OCI-LY3 (cell line): ENCODE measurements at regions not wholly inside any gene's neighbourhood (a gene's known extent, or its start where the extent isn't known, plus 50 kb on each side); places are given as distances from the start of the nearest gene placed in this dataset.
A peak's percentile ranks its signal among the peaks of the same experiment; 100 is the strongest.

Source experiments
- H2AFZ ChIP-seq: fragments of 200-600, 300-600 bp; shearing (Covaris generic); 2 replicates; pipeline ENCODE4 v1.6.0; 2014; ENCODE audit warnings: antibody characterized with exemption, low read depth, low read length
- H3K27ac ChIP-seq: fragments of 200-600, 300-600 bp; sonication (generic); 2 replicates; pipeline ENCODE4 v1.5.1; 2014; ENCODE audit warnings: mild to moderate bottlenecking, low read length, moderate library complexity, mixed read lengths
- H3K27me3 ChIP-seq: fragments of 200-600, 300-600 bp; sonication (generic); 2 replicates; pipeline ENCODE4 v1.6.1; 2014; ENCODE audit warnings: low read depth, low read length, mixed read lengths
- H3K36me3 ChIP-seq: fragments of 200-600, 300-600 bp; sonication (generic); replicated peaks from 2 replicates; pipeline ENCODE3; 2014; ENCODE audit warnings: low read depth, low read length, mixed read lengths
- H3K4me1 ChIP-seq: fragments of 300-600, 200-600 bp; sonication (generic); 2 replicates; pipeline ENCODE4 v1.6.1; 2014; ENCODE audit warnings: low read length, mixed read lengths
- H3K4me2 ChIP-seq: fragments of 200-600, 300-600 bp; sonication (generic); 2 replicates; pipeline ENCODE4 v1.6.1; 2014; ENCODE audit warnings: low read length, mixed read lengths
- H3K4me3 ChIP-seq: fragments of 300-600, 200-600 bp; sonication (generic); 2 replicates; pipeline ENCODE4 v1.5.1; 2014; ENCODE audit warnings: antibody characterized with exemption, mild to moderate bottlenecking, low read length, moderate library complexity
- H3K79me2 ChIP-seq: fragments of 300-600, 200-600 bp; shearing (Covaris generic); 2 replicates; pipeline ENCODE4 v1.6.1; 2014; ENCODE audit warnings: mild to moderate bottlenecking, low read length, mixed read lengths
- H3K9ac ChIP-seq: fragments of 300-600, 200-600 bp; shearing (Covaris generic); 2 replicates; pipeline ENCODE4 v1.6.0; 2014; ENCODE audit warnings: mild to moderate bottlenecking, low read length, moderate library complexity
- H3K9me3 ChIP-seq: fragments of 200-600, 300-600 bp; shearing (Covaris generic); 2 replicates; pipeline ENCODE4 v1.6.1; 2014; ENCODE audit warnings: low read length, mixed read lengths; ENCODE audit not compliant: insufficient read depth
- H4K20me1 ChIP-seq: fragments of 200-600, 300-600 bp; sonication (generic); 2 replicates; pipeline ENCODE4 v1.6.1; 2016; ENCODE audit warnings: low read length, mixed read lengths; ENCODE audit not compliant: insufficient read depth
- EZH2phosphoT487 ChIP-seq: fragments of 200-600 bp; shearing (Covaris generic); IDR thresholded peaks from 2 replicates; pipeline ENCODE4 v1.6.1; 2018; ENCODE audit warnings: antibody characterized with exemption, mixed run types, low read depth
- TF ChIP-seq, protein P1 (sequence below): fragments of 200-600, 300-600 bp; sonication (generic); IDR thresholded peaks from 2 replicates; pipeline ENCODE4 v1.5.1; 2014; ENCODE audit warnings: antibody characterized with exemption, low read length, low read depth

DNA sequence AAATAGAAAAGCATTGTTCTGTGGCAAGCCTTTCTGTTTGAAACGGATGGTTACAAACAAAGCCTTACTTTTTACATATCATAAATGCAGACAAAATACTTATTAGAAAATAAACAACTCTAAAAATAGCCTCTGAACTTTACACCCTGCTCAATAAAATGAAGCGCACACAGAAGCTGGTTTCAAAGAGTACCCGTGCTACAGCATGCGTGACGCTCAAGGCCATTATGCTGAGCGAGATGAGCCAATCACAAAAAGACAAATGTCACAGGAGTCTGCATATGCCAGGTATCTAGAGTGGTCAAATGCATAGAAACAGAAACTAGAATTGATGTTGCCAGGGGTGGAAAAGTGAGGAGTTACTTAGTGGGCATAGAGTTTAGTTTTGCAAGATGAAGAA lies 326.5 kb upstream of the GATB start:
- H3K36me3 ChIP-seq: peaks cover 1% of the 10 kb centered on the region
- H3K4me2 ChIP-seq: no peak overlapping the region
- no peak overlapping the region for H3K27ac ChIP-seq
- H3K9ac ChIP-seq: no peak overlapping the region
- H4K20me1 ChIP-seq: no peaks in the 10 kb centered on the region
- TF ChIP-seq, protein P1, sequence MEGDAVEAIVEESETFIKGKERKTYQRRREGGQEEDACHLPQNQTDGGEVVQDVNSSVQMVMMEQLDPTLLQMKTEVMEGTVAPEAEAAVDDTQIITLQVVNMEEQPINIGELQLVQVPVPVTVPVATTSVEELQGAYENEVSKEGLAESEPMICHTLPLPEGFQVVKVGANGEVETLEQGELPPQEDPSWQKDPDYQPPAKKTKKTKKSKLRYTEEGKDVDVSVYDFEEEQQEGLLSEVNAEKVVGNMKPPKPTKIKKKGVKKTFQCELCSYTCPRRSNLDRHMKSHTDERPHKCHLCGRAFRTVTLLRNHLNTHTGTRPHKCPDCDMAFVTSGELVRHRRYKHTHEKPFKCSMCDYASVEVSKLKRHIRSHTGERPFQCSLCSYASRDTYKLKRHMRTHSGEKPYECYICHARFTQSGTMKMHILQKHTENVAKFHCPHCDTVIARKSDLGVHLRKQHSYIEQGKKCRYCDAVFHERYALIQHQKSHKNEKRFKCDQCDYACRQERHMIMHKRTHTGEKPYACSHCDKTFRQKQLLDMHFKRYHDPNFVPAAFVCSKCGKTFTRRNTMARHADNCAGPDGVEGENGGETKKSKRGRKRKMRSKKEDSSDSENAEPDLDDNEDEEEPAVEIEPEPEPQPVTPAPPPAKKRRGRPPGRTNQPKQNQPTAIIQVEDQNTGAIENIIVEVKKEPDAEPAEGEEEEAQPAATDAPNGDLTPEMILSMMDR: no peak
- TF ChIP-seq EZH2phosphoT487: no peak
- no peaks in the 10 kb centered on the region for H3K79me2 ChIP-seq
- H3K4me3 ChIP-seq: no peak overlapping the region
- peaks cover 6% of the 10 kb centered on the region; the same call in 1 of the 2 replicates for H3K27me3 ChIP-seq
- peaks cover 4% of the 10 kb centered on the region; the same call in 1 of the 2 replicates for H3K9me3 ChIP-seq
- H3K4me1 ChIP-seq: peaks cover 2% of the 10 kb centered on the region; the same call in 1 of the 2 replicates
- no peak overlapping the region for H2AFZ ChIP-seq

DNA sequence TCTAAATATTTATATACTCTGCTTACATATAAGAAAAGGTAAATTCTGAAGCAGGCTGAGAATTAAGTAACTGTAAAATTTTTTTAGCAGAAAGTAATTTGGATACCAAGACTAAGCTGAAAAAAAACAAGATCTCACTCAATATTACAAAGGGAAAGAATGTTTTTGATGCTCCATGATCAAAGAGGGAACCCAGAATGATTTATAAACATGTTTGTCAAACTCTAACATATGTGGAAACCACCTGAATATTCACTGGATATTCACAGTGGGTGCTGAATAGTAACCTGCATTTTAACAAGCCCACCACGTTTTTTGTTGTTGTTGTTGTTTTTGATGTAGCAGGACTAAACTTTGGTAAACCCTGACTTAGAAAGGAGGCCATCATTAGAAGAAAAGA lies 324.9 kb upstream of the GATB start:
- Histone ChIP-seq H3K9ac (no peak overlapping the region), H3K27me3 (peaks cover 6% of the 10 kb centered on the region; the same call in 1 of the 2 replicates), H3K27ac (no peak overlapping the region), H4K20me1 (no peaks in the 10 kb centered on the region), H3K79me2 (no peaks in the 10 kb centered on the region), H2AFZ (no peak overlapping the region), H3K4me2 (no peak overlapping the region), H3K4me3 (no peak overlapping the region), H3K4me1 (peaks cover 15% of the 10 kb centered on the region), H3K36me3 (peaks cover 18% of the 10 kb centered on the region), H3K9me3 (peaks cover 20% of the 10 kb centered on the region)
- no peak for TF ChIP-seq EZH2phosphoT487
- TF ChIP-seq, protein P1: no peak

DNA sequence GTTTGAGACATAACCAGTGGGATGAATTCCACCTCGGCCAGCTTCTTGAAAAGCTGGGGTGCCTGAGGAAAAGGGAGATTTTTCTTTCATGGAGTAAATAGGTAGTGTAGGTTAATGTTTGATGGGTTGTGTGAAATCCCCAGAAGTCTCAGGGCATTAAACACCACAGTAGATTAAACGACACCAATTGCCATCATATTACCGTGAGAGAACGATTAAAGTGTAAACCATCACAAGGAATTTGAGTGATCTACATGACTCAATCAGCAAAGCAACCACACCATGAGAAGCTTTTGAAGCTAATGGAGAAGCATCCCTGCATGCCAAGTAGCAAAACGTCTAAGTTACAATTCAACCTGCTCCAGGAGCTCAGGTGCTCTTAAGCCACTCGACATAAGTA lies 322.5 kb upstream of the GATB start:
- no peak overlapping the region for H3K27ac ChIP-seq
- H3K79me2 ChIP-seq: no peaks in the 10 kb centered on the region
- no peak overlapping the region for H2AFZ ChIP-seq
- no peak overlapping the region for H3K4me3 ChIP-seq
- H3K9me3 ChIP-seq: peaks cover 20% of the 10 kb centered on the region
- peaks cover 18% of the 10 kb centered on the region for H3K36me3 ChIP-seq
- H3K27me3 ChIP-seq: peaks cover 6% of the 10 kb centered on the region; the same call in 1 of the 2 replicates
- TF ChIP-seq, protein P1: no peak
- no peak for TF ChIP-seq EZH2phosphoT487
- H3K4me1 ChIP-seq: peaks cover 34% of the 10 kb centered on the region
- no peaks in the 10 kb centered on the region for H4K20me1 ChIP-seq
- H3K4me2 ChIP-seq: no peak overlapping the region
- no peak overlapping the region for H3K9ac ChIP-seq

DNA sequence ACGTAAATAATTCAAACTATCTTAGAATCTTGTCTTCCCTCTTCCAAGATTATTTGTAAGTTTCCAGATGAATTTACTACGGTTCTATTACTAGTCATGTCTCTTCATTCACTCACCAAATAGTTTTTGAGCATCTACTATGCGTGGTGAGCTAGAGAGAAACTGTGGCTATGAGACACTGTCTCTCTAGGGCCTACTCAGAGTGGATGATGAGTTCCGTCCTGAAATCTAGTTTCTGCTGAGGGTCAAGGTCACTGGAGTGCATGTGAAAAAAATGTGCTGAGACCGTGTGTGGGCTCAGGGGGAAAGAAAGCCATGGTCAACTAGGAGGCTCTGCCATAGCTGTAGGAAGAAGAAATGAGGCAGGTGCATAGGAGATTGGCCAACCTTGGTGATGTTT lies 320.2 kb upstream of the GATB start:
- Histone ChIP-seq H3K27ac (peak overlapping the region; percentile 71), H3K79me2 (no peaks in the 10 kb centered on the region), H3K4me3 (peak overlapping the region; percentile 3; the same call in 1 of the 2 replicates), H2AFZ (no peak overlapping the region), H3K9me3 (peaks cover 20% of the 10 kb centered on the region), H3K4me1 (peaks cover 46% of the 10 kb centered on the region), H3K4me2 (peak overlapping the region; percentile 61), H3K27me3 (peaks cover 6% of the 10 kb centered on the region; the same call in 1 of the 2 replicates), H3K36me3 (peaks cover 18% of the 10 kb centered on the region), H3K9ac (no peak overlapping the region; the same call in 1 of the 2 replicates), H4K20me1 (no peaks in the 10 kb centered on the region)
- TF ChIP-seq EZH2phosphoT487: no peak
- TF ChIP-seq, protein P1: no peak
